Fibroblast of villous mesenchyme (primary cell): ENCODE measurements at regions not wholly inside any gene's neighbourhood (a gene's known extent, or its start where the extent isn't known, plus 50 kb on each side); places are given as distances from the start of the nearest gene placed in this dataset.
A peak's percentile ranks its signal among the peaks of the same experiment; 100 is the strongest.
"Not testable (repeated sequence)": the region's sequence is repeated elsewhere in the genome, so short reads cannot be mapped to it uniquely, and the experiment has no call there.

Experiments used
- DNase-seq: peaks from one replicate; pipeline ENCODE4 v3.0.0-alpha.2; 2010; ENCODE audit warnings: low read depth
- H3K4me3 ChIP-seq: 2 replicates; pipeline ENCODE4 v1.5.1; 2011; ENCODE audit warnings: low read depth, mild to moderate bottlenecking, low read length
- CTCF ChIP-seq: IDR thresholded peaks from 2 replicates; pipeline ENCODE4 v1.5.1; 2012; ENCODE audit warnings: low read depth, mild to moderate bottlenecking, low read length; ENCODE audit not compliant: insufficient read depth

DNA sequence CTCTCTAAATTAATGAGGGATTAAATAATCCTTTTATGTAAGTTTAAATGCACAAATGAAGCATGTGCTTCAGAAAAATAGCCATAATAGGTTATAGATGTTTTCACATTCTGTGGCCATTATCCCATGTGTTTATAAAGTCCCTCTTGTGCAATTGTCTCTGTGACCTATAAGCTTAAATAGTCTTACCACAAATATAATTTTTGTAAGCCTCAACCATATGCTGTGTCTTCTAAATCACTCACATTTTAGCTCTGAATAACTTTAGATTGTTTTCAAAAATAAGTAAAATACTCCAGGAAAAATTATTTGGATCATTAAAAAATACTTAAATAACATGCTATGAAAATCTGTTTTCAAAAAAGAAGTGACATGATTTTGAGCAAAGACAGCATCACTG is 1894.7 kb downstream of the MAT2B start:
- DNase-seq, result peak; percentile 35
- H3K4me3 ChIP-seq, result no peak overlapping the region
- TF ChIP-seq CTCF, result no peak

DNA sequence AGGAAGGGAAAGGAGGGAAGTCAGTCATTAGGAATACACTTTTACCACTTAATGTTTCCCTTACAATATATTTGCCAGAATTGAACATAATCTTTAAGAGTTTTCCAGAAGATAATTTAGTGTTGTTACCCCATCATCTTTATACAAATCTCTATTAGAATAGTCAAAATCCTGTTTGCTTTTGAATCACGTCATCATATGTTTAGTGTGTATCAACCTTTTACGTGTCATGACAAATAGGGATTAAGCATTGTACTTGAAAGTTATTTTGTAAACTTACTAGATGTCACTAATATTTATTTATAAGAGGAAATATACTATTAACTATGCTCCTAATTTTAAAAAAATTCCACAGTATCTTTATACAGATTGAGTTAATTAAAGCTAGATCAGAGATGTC is 1899.5 kb downstream of the MAT2B start:
- no peak for DNase-seq
- no peak for TF ChIP-seq CTCF
- no peak overlapping the region for H3K4me3 ChIP-seq

GRCh38 chr5:165405340-165405739 is 1899.9 kb downstream of the MAT2B start:
- peak; percentile 3 for DNase-seq
- TF ChIP-seq CTCF, result no peak
- no peak overlapping the region for H3K4me3 ChIP-seq

DNA sequence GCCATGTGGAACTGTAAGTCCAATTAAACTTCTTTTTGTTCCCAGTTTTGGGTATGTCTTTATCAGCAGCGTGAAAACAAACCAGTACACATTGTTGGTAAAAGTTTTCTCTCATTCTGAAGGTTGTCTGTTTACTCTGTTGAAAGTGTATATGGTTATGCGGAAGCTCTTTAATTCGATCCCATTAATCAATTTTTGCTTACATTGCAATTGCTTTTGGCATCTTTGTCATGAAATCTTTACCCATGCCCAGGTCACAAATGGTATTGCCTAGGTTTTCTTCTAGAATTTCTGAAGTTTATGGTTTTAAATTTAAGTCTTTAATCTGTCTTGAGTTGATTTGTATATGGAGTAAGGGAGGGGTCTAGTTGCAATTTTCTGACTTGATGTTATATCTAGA is 1901.9 kb downstream of the MAT2B start:
- no peak overlapping the region for H3K4me3 ChIP-seq
- no peak for DNase-seq
- no peak for TF ChIP-seq CTCF

- TF ChIP-seq CTCF, result no peak
- DNase-seq, result no peak
- H3K4me3 ChIP-seq, result no peak overlapping the region
These were observed 1905.1 kb downstream of the MAT2B start for GRCh38 chr5:165410476-165410875.

DNA sequence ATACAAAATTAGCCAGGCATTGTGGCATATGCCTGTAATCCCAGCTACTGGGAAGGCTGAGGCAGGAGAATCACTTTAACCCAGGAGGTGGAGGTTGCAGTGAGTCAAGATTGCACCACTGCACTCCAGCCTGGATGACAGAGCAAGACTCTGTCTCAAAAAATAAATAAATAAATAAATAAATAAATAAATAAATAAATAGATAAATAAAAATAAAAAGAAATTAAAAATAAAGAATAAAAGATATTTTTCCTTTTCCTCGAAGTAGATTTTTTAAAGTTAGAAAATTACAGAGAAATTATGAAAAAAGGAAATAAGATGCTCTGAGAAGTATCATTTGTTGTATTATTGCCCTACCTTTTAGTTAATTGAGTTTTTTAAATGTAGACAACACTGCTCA is 1906.1 kb downstream of the MAT2B start:
- DNase-seq, H3K4me3 ChIP-seq: not testable (repeated sequence)

DNA sequence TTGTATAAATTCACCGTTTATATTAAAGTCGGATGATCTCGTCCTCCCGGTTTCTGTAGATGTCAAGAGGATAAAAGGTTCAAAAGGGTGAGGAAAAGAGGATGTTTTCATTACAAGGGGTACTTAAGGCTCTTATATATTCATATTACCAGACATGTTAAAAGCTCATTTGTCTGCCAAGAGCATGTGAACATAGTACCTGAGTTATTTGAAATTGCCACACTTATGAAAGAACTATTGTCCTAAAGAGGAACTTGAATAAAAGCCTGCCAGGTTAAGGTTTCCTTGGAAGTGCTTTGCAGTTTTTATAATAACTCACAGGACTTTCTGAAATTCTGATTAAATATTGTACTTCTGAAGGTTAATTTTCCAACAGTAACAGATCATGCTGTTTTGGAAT is 1915.1 kb downstream of the MAT2B start:
- DNase-seq, result no peak
- TF ChIP-seq CTCF, result no peak
- H3K4me3 ChIP-seq, result no peak overlapping the region

DNA sequence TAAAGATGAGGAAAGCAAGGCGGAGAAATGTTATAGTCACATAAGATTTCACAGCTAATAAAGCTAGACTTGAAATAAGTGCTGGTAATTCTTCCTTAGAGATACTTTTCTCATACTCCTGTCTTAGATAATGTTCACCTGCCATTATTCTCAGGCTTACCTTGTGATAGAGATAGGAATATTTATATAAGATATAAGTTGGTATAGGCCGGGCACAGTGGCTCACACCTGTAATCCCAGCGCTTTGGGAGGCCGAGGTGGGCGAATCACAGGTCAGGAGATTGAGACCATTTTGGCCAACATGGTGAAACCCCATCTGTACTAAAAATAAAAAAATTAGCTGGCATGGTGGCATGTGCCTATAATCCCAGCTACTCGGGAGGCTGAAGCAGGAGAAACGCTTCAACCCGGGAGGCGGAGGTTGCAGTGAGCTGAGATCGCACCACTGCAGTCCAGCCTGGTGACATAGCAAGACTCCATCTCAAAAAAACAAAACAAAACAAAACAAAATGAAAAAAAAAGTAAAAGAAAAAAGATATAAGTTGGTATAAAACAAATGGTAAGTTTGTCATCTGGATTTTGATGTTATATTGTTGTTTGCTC is 1918.4 kb downstream of the MAT2B start:
- no peak for TF ChIP-seq CTCF
- DNase-seq, result no peak
- no peak overlapping the region for H3K4me3 ChIP-seq
